ENCODE measurements at regions not wholly inside any gene's neighbourhood (a gene's known extent, or its start where the extent isn't known, plus 50 kb on each side); places are given as distances from the start of the nearest gene placed in this dataset.
A peak's percentile ranks its signal among the peaks of the same experiment; 100 is the strongest.

DNA sequence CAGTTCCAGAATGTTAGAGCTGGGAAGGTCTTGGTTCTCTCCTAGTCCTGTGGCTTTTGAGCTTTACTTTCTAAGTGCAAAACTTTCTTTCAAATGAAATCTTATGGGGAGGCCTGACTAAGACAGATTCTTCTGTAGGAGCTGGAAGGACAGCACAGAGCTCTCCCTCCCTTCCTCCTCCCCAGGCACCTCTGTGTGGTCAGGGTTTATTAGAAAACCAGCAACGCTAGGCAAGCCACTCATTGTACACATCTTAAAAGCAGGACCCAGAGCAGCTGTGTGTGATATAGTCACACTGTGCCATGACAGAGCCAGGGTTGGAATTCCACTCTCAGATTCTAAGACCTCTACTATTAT lies 241.1 kb upstream of the RAB4A start:
- H3K4me1 ChIP-seq (ENCODE audit: insufficient read depth, low read length), result no peaks in the 10 kb centered on the region
- TF ChIP-seq CTCF (IDR thresholded peaks at IDR 0.05; ENCODE audit: extremely low read depth, low read depth, low read length), result no peak
- no peak for DNase-seq (ENCODE audit: insufficient read length, low spot score, missing footprints)
- H3K4me3 ChIP-seq (ENCODE audit: insufficient read depth, low read length), result no peak overlapping the region
- H3K4me2 ChIP-seq (ENCODE audit: insufficient read depth, low read length), result no peak overlapping the region
- H3K27me3 ChIP-seq (ENCODE audit: insufficient read depth, low read length), result no peaks in the 10 kb centered on the region
- no peaks in the 10 kb centered on the region for H3K36me3 ChIP-seq (ENCODE audit: insufficient read depth, low read length)
- no peaks in the 10 kb centered on the region for H4K20me1 ChIP-seq (ENCODE audit: insufficient read depth, low read length)
- H3K27ac ChIP-seq (ENCODE audit: low read depth, low read length), result no peak overlapping the region
- no peaks in the 10 kb centered on the region for H3K9me3 ChIP-seq (ENCODE audit: low read depth, low read length)
- no peaks in the 10 kb centered on the region for H3K79me2 ChIP-seq (ENCODE audit: insufficient read depth, low read length)
- H2AFZ ChIP-seq (ENCODE audit: low read length), result no peak overlapping the region

GRCh38 chr1:229030630-229031029 lies 240.3 kb upstream of the RAB4A start:
- H3K27ac ChIP-seq (ENCODE audit: low read depth, low read length), result no peak overlapping the region
- no peaks in the 10 kb centered on the region for H3K27me3 ChIP-seq (ENCODE audit: insufficient read depth, low read length)
- no peaks in the 10 kb centered on the region for H3K9me3 ChIP-seq (ENCODE audit: low read depth, low read length)
- no peaks in the 10 kb centered on the region for H3K79me2 ChIP-seq (ENCODE audit: insufficient read depth, low read length)
- no peak overlapping the region for H3K4me3 ChIP-seq (ENCODE audit: insufficient read depth, low read length)
- no peak for TF ChIP-seq CTCF (IDR thresholded peaks at IDR 0.05; ENCODE audit: extremely low read depth, low read depth, low read length)
- H2AFZ ChIP-seq (ENCODE audit: low read length), result no peak overlapping the region
- H3K4me1 ChIP-seq (ENCODE audit: insufficient read depth, low read length), result no peaks in the 10 kb centered on the region
- H3K36me3 ChIP-seq (ENCODE audit: insufficient read depth, low read length), result no peaks in the 10 kb centered on the region
- no peak for DNase-seq (ENCODE audit: insufficient read length, low spot score, missing footprints)
- no peaks in the 10 kb centered on the region for H4K20me1 ChIP-seq (ENCODE audit: insufficient read depth, low read length)
- H3K4me2 ChIP-seq (ENCODE audit: insufficient read depth, low read length), result no peak overlapping the region

GRCh38 chr1:229031061-229031460 lies 239.8 kb upstream of the RAB4A start:
- peak; percentile 79 for DNase-seq (ENCODE audit: insufficient read length, low spot score, missing footprints)
- Histone ChIP-seq H3K79me2 (ENCODE audit: insufficient read depth, low read length) (no peaks in the 10 kb centered on the region), H3K9me3 (ENCODE audit: low read depth, low read length) (no peaks in the 10 kb centered on the region), H2AFZ (ENCODE audit: low read length) (no peak overlapping the region), H3K27ac (ENCODE audit: low read depth, low read length) (no peak overlapping the region), H3K27me3 (ENCODE audit: insufficient read depth, low read length) (no peaks in the 10 kb centered on the region), H3K4me1 (ENCODE audit: insufficient read depth, low read length) (no peaks in the 10 kb centered on the region), H4K20me1 (ENCODE audit: insufficient read depth, low read length) (no peaks in the 10 kb centered on the region), H3K36me3 (ENCODE audit: insufficient read depth, low read length) (no peaks in the 10 kb centered on the region), H3K4me3 (ENCODE audit: insufficient read depth, low read length) (no peak overlapping the region), H3K4me2 (ENCODE audit: insufficient read depth, low read length) (no peak overlapping the region)
- TF ChIP-seq CTCF (IDR thresholded peaks at IDR 0.05; ENCODE audit: extremely low read depth, low read depth, low read length), result no peak

DNA sequence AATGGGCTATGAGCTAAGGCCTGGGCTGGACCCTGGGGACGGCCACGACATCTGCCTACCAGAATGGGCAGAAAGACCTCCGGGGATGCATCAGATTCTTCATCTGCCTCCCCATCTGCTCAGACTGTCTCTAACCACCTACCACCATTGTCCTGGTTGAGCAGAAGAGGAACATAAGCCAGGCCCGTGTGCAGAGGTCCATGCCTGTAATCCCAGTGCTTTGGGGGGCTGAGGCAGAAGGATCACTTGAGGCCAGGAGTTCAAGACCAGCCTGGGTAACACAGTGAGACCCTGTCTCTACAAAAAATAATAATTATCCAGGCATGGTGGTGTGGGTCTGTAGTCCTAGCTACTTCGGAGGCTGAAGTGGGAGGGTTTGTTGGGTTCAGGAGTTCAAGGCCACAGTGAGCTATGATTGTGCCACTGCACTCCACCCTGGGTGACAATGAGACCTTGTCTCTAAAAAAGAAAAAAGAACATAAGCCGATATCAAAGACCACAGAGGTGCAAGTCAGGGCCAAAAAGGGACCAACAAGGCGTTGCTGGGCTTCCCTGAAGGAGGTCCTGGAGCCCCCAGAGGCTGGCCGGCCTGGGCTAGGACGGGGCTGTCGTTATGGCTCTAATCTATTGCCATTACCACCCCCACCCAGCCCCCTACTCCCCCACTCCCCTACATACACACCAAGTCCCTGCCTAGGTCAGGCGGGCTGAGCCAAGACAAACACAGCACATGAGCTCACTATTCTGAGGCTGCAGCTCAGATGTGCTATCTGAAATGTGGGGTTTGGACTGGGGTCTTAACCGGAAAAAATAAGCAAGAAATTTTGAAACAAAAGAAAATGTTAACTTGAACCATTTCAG lies 239.2 kb upstream of the RAB4A start:
- Histone ChIP-seq H3K36me3 (ENCODE audit: insufficient read depth, low read length) (no peaks in the 10 kb centered on the region), H3K79me2 (ENCODE audit: insufficient read depth, low read length) (no peaks in the 10 kb centered on the region), H3K4me3 (ENCODE audit: insufficient read depth, low read length) (no peak overlapping the region), H3K4me1 (ENCODE audit: insufficient read depth, low read length) (no peaks in the 10 kb centered on the region), H3K27ac (ENCODE audit: low read depth, low read length) (no peak overlapping the region), H3K9me3 (ENCODE audit: low read depth, low read length) (no peaks in the 10 kb centered on the region), H3K27me3 (ENCODE audit: insufficient read depth, low read length) (no peaks in the 10 kb centered on the region), H3K4me2 (ENCODE audit: insufficient read depth, low read length) (no peak overlapping the region), H4K20me1 (ENCODE audit: insufficient read depth, low read length) (no peaks in the 10 kb centered on the region), H2AFZ (ENCODE audit: low read length) (no peak overlapping the region)
- no peak for TF ChIP-seq CTCF (IDR thresholded peaks at IDR 0.05; ENCODE audit: extremely low read depth, low read depth, low read length)
- DNase-seq (ENCODE audit: insufficient read length, low spot score, missing footprints), result no peak
